Stimulated activated CD4-positive, alpha-beta T cell treated with anti-CD3 and anti-CD28 coated beads, Interleukin-12 subunit alpha, Interleukin-12 subunit beta, amount 100 ng/mL, for 4 hours (primary cell): ENCODE measurements at regions not wholly inside any gene's neighbourhood (a gene's known extent, or its start where the extent isn't known, plus 50 kb on each side); places are given as distances from the start of the nearest gene placed in this dataset.

ENCODE experiments used
- DNase-seq: peaks from one replicate; pipeline ENCODE4 v3.0.0-alpha.2; 2020

DNA sequence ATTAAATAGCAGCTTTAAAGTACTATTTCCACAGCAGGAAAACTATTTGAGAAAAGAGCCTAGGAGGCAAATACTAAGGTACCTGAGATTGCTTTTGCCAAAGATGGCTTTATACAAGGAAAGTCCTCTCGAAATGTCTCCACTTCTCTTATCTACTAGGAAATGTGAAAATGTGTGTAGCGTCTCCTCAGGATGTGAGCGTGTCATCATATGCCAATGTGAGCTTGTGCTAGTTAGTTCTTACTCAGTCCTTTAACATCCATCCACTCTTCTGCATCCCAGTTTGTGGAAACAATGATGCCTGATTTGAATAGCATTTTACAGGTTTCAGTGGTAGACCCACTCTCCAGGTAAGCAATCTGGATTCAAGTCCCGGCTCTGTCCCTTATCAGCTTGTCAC, 421.0 kb downstream of the DYNC2H1 start:
- DNase-seq = no peak

DNA sequence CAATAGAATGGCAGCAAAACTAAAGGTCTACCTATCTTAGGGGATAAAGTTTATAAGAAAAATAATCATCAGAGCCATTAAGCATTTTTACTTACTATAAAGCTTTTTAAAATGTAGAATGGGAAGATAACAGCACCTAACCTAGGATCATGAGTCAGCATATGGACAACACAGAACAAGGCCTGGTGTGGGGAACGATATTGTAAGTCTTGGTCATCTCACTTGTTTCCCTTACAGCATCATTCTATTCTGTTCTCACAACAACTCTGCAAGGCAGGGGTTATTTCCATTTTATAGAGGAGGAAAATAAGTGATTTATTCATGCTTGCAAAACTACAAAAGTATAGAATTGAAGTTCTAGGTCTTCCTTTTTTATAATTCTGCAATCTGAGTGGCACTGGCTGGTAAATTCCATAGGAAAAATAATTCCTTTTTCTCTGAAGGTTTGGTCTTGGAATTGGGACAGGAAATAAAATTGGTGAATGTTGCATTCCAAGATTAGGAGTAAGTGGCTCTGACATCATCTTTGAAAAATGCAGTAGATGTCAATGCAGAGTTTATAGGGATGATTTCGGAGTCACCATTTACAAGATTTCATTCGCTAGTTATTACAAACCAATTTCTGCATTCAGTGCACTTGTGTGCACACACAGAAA, 423.0 kb downstream of the DYNC2H1 start:
- DNase-seq = no peak

DNA sequence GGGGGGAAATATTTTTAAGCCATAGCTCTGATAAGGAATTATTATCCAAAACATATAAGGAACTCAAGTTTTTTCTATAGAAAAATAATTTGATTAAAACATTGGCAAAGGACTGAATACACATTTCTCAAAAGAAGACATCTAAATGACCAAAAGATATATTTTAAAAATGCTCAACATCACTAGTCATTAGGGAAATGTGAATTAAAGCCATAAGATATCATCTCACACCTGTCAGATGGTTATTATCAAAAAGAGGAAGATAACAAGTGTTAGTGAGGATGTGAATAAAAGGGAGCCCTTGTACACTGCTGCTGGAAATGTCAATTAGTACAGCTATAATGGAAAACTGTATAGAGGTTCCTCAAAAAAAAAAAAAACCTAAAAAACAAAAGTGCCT, 425.0 kb downstream of the DYNC2H1 start:
- DNase-seq = no peak

DNA sequence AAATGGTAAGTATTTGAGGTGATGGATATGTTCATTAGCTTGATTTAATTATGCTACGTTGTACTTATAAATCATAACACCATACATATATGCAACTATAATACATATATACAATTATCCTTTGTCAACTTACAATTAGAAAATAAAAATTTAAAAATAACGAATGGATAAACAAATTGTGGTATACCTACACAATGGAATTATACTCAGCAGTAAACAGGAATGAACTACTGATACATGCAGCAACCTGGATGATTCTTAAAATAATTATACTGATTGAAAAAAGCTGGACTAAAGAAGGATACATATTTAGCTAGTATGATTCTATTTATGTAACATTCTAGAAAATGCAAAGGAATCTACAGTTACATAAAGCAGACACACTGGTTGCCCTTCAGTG, 425.7 kb downstream of the DYNC2H1 start:
- no peak for DNase-seq

DNA sequence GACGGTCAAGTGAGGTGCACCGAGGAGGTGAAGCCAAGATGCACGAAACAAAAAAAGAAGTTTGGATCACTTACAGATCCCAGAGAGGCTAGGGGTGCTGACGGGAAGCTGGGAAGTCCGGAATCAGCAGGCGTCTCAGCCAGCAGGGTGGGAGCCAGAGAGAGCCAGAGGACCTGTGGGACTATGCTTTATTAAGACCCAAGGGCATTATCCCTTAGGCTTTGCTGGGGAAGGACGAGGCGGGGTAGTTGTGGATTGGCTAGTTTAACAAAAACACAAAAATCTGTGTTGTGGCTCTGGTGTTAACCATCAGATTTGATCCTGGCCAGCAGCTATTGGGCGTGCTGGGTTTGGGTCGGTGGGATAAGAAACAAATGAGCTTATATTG, 427.1 kb downstream of the DYNC2H1 start:
- no peak for DNase-seq

DNA sequence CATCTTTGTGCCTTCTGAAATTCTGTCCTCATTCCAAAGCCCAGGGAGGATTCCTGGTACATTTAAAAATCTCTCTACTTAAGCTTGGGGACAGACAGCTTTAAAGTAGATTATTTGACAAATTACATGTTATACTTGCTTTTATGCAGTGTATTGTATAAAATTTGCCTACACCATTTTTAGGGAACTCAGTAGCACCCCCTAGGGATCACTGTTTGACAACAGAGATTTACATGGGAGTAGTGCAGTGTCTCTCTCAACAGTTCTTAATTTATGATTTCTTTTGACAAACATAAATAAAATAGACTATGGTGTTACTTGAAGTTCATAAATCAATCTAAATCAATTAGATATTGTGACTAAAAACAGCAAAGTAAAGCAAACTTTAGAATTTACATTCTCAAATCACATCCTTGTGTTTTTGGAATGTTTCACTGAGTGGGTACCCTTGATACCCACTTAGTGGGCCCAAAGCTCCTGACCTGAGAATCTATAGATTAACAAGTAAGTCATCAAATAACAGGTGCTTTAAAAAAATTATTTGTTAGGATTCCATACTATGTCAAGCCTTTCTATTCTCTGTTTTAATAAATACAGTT, 428.8 kb downstream of the DYNC2H1 start:
- no peak for DNase-seq

DNA sequence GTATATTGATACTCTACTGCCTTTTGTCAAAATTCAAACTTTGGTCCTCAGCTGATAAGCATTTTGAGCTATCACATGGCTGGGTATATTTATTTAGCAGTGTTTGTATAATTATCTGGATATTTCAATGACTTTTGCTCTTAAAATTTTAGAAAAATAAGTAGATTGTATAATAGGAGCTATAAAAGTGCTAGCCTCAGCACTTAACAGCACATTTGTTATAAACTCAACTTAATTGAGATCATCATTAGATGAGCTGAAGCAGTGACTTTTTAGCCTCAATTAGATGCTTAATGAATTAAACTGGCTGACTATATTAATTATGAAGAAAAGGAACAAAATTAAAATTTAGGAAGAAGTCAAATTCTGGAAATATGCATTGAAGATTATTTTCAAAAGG, 429.9 kb downstream of the DYNC2H1 start:
- DNase-seq = no peak

DNA sequence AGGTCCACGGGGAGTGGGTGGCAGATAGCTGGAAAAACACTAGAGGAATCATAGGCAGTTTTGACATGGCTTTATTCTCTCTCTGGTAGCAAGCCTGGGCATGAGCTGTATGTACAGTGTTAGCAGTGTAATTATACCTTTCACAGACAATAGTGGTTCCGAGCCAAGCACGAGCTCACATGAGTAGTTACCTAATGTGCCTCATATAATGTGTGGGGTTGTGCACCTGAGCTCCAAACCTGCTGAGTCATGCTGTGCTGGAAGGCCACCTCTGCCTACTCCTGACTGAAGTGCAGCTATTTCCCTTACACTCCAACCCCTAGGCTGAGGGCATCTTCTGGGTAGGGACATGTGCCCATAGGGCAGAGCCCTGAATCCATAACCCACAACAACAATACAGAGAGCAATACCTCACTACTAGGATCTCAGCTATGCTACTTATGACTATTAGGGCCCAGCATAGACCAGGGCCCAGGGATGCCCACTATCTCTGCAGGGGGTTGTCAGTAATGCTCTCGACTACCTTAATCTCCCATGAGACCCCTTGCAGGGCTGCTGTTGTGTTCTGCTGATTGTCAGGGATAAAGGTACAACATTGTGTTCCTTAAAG, 432.1 kb downstream of the DYNC2H1 start:
- DNase-seq = no peak

DNA sequence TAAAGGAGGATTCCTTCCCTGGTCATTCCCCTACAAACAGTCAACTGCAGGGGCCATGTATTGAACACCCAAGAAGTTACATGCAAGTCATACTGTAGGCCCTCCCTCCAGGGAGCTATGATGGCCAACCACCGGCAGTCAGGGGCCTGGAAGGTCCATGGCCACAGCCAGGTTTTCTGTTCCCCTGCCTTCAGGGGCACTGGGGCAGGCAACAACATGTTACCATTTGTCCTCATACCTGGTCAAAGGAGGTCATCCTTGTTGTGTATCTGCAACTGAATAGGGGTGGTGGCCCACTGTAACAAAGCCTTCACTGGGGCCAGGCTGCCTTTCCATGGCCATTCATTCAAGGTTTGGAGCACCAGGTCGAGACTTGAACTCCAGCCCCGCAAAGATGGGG, 433.6 kb downstream of the DYNC2H1 start:
- no peak for DNase-seq

DNA sequence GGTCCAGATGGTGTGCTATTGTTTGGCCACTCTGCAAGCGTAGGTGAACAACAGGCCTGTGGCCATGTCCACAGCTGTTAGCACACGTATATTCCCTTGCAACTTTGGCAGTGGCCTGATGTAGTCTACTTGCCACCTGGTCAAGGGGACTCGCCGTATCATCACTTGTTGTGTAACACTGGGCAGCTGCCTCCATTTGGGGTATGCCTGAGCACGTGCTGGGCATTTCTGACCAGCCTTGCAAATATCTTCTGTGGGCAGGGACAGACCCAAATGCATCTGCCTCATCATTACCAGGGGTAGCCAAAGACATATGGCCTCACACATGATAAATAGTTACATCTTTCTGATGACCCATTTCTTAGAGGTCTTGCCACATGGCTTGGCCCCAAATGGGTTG, 434.2 kb downstream of the DYNC2H1 start:
- DNase-seq = no peak

DNA sequence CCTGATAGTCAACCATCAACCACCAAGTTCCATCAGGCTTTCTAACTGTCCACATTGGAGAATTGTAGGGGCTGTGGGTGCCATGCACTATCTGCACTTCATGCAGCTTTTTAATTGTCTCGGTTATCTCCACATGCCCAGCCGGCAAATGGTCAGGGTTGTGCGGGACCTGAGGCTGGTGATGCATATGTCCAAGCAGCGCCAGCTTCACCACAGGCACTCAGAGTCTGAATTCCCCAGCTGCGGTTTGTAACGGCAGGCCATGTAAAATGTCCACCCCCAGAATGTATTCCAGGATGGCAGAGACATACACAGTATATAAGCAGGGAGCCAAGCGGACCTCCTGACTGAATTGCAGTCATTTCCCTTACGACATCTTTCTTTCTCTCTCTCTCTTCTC, 435.6 kb downstream of the DYNC2H1 start:
- DNase-seq = no peak

DNA sequence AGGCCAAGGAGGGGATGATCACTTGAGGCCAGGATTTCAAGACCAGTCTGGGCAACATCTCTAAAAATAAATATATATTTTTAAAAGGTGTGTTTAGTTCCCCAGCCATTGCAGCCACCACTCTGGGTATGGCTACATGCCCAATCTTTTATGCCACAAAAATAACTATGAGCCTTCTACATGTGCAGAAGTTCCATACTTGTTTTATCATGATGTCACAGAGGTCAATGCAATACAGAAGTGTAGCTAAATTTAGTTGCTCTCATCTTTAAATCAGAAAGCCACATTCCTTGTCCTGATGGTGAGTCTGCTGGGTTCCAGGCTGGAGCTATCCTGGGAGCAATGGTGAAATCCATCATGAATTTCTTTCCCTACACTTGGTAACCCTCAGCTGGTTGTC, 436.3 kb downstream of the DYNC2H1 start:
- no peak for DNase-seq

DNA sequence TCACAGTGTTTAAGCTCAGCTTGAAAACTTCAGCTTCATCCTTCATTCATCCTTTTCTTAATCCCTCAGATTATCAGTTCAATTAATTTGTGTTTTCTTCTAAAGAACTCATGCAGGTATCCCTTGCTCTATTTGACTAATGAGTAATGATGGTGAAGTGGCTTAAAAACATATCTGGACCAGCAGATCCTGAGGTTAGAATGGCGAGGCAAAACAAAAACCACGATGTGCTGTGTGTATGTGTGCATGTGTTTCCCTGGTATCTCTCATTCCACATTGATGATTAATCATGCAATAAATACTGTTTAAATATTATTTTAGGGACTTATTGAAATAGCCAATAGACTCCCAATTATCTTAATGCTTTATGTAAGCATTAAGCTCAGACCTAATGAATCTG, 437.0 kb downstream of the DYNC2H1 start:
- no peak for DNase-seq

DNA sequence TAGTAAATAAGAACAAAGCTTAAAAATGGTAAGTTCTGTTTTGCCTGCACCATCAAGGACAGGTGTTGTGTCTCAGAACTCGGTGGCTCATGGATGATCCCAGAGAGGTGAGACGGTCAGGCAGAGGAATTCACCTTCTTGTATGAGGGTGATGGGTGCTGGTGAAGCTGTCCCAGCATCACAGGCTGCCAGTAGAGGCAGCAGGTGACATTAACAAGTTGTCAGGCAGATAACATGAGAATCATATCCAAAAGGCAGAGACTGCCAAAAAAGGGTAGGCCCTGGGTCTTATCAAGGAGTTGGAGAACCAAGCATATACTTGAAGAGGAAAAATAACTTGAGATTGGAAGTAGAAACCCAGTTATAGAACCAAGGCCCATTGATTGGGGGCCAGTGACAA, 437.8 kb downstream of the DYNC2H1 start:
- no peak for DNase-seq

DNA sequence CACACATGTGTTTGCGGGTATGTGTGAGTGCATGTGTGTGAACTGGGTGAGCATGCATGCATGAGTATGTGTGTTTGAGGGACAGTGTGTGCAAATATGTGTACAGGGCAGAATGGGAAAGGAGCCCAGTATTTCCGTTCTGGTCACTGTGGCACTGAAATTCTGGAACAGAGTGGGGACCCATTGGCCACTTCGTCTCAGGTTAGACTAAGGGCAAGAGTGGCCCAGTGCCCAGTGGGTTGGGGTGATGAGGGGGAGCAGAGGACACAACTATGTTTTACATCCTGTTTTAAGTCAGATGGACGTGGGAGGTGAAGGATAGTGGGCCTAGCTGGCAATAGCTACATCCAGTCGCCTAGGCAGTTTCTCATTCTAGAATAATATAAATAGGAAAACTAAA, 438.5 kb downstream of the DYNC2H1 start:
- DNase-seq = no peak

DNA sequence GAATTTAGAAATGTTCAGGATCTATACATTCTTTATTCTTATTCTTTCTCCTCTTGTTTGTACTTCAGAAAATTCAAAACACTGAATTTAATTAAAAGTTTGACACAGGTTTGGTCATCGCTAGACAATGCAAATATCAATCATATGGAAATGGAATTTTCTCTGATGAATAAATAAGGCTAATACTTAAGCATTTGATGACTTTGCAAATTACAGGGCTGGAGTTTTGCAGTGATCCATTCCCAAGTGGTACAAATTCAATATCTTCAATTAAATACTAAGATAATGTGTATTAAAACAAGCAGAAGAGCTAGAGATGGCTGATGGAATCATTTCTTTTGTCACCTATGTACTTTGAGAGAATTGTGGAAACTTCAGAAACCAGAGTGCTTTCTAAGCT, 439.6 kb downstream of the DYNC2H1 start:
- no peak for DNase-seq

DNA sequence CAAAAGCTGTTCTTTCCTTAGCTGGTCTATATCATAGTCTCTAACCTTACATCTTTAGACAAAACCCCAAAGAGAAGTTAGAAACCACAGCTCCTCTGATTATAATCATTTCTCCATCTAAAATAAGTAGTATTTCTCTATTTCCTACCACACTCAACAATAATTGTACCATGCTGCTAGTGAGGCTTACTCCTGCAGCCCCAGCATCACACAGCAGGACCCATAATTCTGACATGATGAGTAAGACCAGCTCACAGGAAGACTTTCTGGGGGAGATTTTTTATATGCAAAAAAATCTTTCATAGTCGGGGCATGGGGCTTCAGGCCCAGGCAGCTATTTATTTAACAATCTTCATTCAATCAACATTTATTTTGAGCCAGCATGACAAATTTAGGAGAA, 441.6 kb downstream of the DYNC2H1 start:
- no peak for DNase-seq

DNA sequence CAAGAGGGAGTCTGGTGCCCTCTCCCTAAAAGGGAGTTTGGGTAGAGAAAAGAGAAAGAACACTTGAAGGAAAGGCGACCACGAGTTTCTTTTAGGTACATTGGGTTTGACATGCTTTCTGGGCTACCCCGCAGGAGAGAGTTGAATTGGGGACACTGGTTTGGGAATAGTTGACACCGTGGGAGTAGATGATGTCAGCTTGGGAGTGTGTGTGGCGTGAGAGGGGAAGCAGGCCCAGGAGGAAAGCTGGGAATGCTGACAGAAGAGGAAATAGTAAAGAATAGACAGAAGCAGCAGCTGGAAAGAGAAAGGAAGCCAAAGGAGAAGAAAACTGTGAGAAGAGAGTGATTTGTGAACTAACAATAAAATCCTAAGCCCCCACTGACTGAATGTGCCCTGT, 442.9 kb downstream of the DYNC2H1 start:
- no peak for DNase-seq

DNA sequence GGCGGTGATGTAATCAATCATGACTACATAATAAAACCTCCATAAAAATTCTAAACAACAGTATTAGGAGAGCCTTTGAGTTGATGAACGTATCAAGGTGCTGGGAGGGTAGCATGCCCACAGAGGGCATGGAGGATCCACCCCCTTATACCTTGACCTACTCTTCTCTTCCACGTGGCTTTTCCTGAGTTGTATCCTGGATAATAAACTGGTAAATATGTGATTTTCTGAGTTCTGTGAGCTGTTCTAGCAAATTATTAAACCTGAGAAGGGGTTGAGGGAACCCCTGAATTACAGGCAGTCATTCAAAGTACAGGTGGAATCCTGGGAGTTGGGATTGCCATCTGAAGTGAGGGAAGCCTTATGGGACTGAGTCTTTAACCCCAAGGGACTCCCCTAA, 446.9 kb downstream of the DYNC2H1 start:
- DNase-seq = no peak

DNA sequence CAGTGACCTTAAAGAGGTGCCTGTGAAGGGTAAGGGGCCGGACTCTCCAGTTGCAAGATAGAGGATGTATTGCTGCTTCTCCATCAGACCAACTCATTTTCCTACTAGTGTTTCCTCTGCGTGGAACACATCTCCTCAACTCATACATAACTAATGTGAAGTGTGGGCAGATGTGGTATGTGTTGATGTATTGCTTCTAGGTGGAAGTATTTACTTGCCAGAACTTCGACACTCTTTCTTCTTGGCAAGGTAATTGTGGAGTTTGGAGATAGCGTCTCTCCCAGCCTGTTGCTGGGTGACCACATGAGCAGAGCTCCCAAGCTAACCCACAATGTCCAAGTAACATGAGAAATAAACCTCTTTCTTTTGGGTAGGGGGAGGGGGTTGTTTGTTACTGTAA, 456.9 kb downstream of the DYNC2H1 start:
- no peak for DNase-seq

DNA sequence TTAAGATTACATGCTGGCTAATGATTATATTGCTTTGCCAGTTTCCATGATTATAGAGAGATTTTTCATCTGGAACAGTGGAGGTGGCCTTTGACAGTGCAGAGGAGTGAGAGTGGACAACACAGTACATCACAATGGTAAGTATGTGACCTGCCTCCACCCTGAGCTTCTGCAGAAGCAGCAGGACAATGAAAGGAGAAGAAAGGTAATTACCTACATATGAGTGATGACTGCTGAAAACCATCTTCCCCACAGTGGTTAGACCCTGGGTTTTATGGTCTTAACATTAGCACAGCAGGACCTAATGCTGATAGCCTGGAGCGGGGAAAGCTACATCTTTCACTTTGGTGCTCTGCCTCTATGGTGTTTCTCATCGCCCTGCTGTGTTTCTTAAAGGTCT, 454.7 kb upstream of the DDI1 start:
- no peak for DNase-seq

DNA sequence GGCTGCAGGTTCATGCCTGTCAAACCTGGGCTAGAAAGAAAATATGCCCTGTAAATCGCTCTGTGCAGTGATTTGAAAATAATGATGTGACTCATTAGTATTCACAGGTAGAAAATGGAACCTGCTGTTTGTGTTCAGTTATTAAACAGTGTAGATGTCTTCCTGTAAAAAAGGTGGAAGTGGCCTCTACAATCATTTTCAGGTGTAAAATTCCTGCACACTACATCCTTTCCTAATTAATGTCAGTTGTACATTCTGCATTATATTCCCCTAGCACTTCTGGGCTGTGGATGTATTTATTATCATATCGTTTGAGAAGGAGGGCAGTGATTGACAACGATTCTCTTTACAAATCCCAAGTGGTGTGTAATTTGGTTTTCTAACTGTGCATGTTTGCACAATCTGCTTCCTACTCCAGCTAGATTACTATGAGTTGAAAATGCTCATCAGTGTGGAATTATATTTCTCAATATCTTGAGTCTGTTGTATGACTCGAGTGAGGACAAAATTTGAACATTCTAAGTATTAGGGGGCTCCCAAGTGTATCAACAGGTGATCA, 454.0 kb upstream of the DDI1 start:
- no peak for DNase-seq

DNA sequence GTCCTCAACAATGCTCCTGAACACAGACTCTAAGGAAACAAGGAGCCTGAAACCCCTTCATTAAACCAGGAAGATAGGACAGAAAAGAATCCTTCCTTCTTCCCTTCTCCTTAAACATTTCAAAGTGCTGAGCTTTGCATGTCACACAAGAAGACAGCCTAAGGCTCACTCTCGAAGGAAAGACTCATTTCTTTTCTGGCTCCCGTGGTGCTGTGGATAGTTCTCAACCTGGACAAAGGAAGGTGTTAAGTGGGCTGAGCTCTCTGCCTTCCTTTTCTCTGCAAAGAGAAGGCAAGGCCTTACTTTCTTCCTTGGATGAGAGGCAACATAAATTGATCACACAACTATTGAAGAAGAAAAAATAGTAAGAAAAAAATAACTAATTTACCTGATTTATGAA, 452.4 kb upstream of the DDI1 start:
- DNase-seq = no peak

DNA sequence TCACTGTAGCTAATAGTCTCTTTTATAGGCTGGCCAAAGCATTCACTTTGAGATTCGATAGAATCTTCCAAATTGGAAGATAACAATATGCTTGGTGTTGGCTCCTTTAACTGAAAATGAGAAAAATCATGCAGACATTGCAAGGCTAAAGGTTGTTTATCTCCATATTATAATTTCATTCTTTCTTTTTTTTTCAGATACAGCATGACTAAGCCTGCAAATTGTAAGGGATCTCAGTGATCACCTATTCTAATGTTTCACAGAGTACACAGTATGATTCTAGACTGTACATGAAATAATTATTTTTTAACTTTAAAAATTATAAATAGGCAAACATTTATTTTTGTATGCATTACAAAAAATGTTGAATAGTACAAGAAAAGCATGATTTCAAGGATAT, 451.7 kb upstream of the DDI1 start:
- no peak for DNase-seq

DNA sequence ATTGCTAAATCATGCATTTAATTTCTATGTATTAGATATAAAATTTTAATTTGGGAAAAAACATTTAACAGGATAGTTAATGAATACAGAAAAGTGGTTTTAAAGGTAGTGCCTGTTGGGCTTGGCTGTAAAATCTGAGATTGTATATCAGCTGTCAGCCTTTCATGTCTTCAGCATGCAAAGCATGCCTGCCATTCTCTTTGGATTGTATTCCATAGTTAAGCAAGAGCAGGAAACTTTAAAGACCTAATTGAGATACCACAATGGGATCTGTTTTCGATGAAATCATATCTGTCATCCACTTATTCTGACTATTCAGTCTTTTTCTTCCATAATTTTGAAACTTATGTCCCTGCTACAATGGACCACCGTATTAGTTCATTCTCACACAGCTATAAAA, 451.0 kb upstream of the DDI1 start:
- no peak for DNase-seq
